K562 (cell line): ENCODE measurements at regions not wholly inside any gene's neighbourhood (a gene's known extent, or its start where the extent isn't known, plus 50 kb on each side); places are given as distances from the start of the nearest gene placed in this dataset.

Experiments used
- ATAC-seq: fragments of 200-7000 bp; cut with Tn5 transposase; 3 replicates; pipeline ENCODE4 v1.9.1; 2020; ENCODE audit warnings: moderate library complexity
- BruUV-seq: library from RNA; stranded (reverse); fragments of 400-500 nt; replicated peaks from 2 replicates; lab custom pipeline; 2021; lab: Mats Ljungman, UMichigan
- CTCF ChIA-PET: fragments of 300-600 bp; formaldehyde crosslinking; extraction: SDS; loops from one replicate; lab custom pipeline; 2021; ENCODE audit warnings: low intra/inter-chr PET ratio; lab: Yijun Ruan, JAX
- POLR2A ChIA-PET: fragments of 300-600, 350-650 bp; sonication (Branson Sonifier 250); formaldehyde crosslinking; extraction: SDS; loops from one replicate; lab custom pipeline; 2021; ENCODE audit warnings: antibody characterized with exemption, inconsistent platforms; lab: Yijun Ruan, JAX
- DNase-seq, 4 experiments: peaks; one replicate each; pipeline versions ENCODE4 v3.0.0 to v3.0.0-alpha.2; 2011 to 2018; ENCODE audit warnings: low spot score in 3 of 4, mixed read lengths in 3 of 4; ENCODE audit errors: extremely low read depth in 1 of 4
- FAIRE-seq: peaks from 2 replicates; lab custom pipeline; 2011; peaks lifted over from hg19 to GRCh38; lab: Jason Lieb, UNC
- H2AFZ ChIP-seq: 2 replicates; pipeline ENCODE4 v1.6.0; 2011; ENCODE audit warnings: low read depth, low read length, control low read depth, inconsistent platforms
- H3K27ac ChIP-seq: fragments of 200-600 bp; 3 replicates; pipeline ENCODE4 v1.8.0; 2011; ENCODE audit warnings: low read depth, mild to moderate bottlenecking, control low read depth, inconsistent platforms, low read length, moderate library complexity, mixed read lengths; ENCODE audit errors: extremely low read depth
- H3K27me3 ChIP-seq, 2 experiments: fragments of 300-600 bp in 1 of 2; 2 replicates in 1 of 2; 3 replicates in 1 of 2; pipeline versions ENCODE4 v1.6.0 to v1.8.0; 2011; ENCODE audit warnings: inconsistent platforms in 2 of 2, low read length in 2 of 2, mild to moderate bottlenecking in 1 of 2, mixed read lengths in 1 of 2, moderate library complexity in 1 of 2; ENCODE audit not compliant: control insufficient read depth in 2 of 2, insufficient read depth in 2 of 2
- H3K36me3 ChIP-seq: fragments of 300-600 bp; 3 replicates; pipeline ENCODE4 v1.8.0; 2011; ENCODE audit warnings: mild to moderate bottlenecking, low read length, inconsistent platforms; ENCODE audit not compliant: control insufficient read depth, insufficient read depth
- H3K4me1 ChIP-seq, 2 experiments: fragments of 200-600 bp in 1 of 2; replicated peaks in 1 of 2; 2 replicates in 1 of 2; 3 replicates in 1 of 2; pipeline versions ENCODE4 v1.5.1 to v1.8.0; 2011; ENCODE audit warnings: inconsistent platforms in 2 of 2, low read length in 2 of 2, mild to moderate bottlenecking in 1 of 2, mixed read lengths in 1 of 2, moderate library complexity in 1 of 2; ENCODE audit not compliant: control insufficient read depth in 2 of 2, insufficient read depth in 2 of 2
- H3K4me2 ChIP-seq: 2 replicates; pipeline ENCODE4 v1.6.1; 2011; ENCODE audit warnings: low read length, control low read depth, inconsistent platforms, mixed read lengths; ENCODE audit not compliant: insufficient read depth
- H3K4me3 ChIP-seq: fragments of 200-600 bp; sonication (generic), shearing (Covaris generic); 2 replicates; pipeline ENCODE4 v1.5.1; 2016; ENCODE audit warnings: control low read depth, inconsistent platforms
- H3K79me2 ChIP-seq: fragments of 200-600 bp; 3 replicates; pipeline ENCODE4 v1.8.0; 2011; ENCODE audit warnings: low read length, inconsistent platforms; ENCODE audit not compliant: control insufficient read depth, insufficient read depth
- H3K9ac ChIP-seq, 2 experiments: 2 replicates each; pipeline versions ENCODE4 v1.6.0 to v1.6.1; 2011; ENCODE audit warnings: low read depth in 2 of 2, low read length in 2 of 2, control low read depth in 1 of 2, inconsistent platforms in 1 of 2, mild to moderate bottlenecking in 1 of 2, mixed read lengths in 1 of 2; ENCODE audit not compliant: insufficient read depth in 1 of 2
- H3K9me1 ChIP-seq: one replicate; pipeline ENCODE4 v1.6.0; 2011; ENCODE audit warnings: inconsistent platforms, mild to moderate bottlenecking, low read length, moderate library complexity; ENCODE audit not compliant: control insufficient read depth, insufficient read depth
- H3K9me3 ChIP-seq: replicated peaks from 2 replicates; pipeline ENCODE4 v1.5.1; 2011; ENCODE audit warnings: low read depth, low read length, inconsistent platforms; ENCODE audit not compliant: control insufficient read depth, insufficient read depth
- H4K20me1 ChIP-seq: replicated peaks from 2 replicates; pipeline ENCODE4 v1.6.1; 2011; ENCODE audit warnings: low read length, inconsistent platforms, mixed read lengths; ENCODE audit not compliant: control insufficient read depth, insufficient read depth
- RHOXF2B ChIP-seq: fragments of 250-450 bp; sonication (Bioruptor Pico); conservative IDR thresholded peaks from 2 replicates; pipeline ENCODE4 v1.5.1; 2021
- ZNF3 ChIP-seq: fragments of 250-450 bp; sonication (Bioruptor Pico); IDR thresholded peaks from 2 replicates; pipeline ENCODE4 v1.5.0; 2021; ENCODE audit warnings: mild to moderate bottlenecking, moderate library complexity
- ZNF589 ChIP-seq: fragments of 200-800 bp; sonication (Bioruptor generic); IDR thresholded peaks from 2 replicates; pipeline ENCODE4 v1.6.1; 2016; ENCODE audit warnings: low read depth, missing genetic modification characterization, missing compliant biosample characterization
- WGBS: fragments of 100-300 bp; shearing (Covaris generic); methylation state at CpG from one replicate; pipeline ENCODE4 v1.1.6; 2016; ENCODE audit warnings: low coverage, mixed read lengths; ENCODE audit not compliant: insufficient coverage; ENCODE audit errors: missing lambda C conversion rate; 5-methylcytosine and 5-hydroxymethylcytosine counted together
- in situ Hi-C: fragments of 300-500 bp; cut with MboI; formaldehyde crosslinking; loops from 4 replicates; pipeline ENCODE4 v1.15.0; 2018; ENCODE audit warnings: inconsistent platforms, mixed read lengths
- intact Hi-C: fragments of 100-400 bp; cut with micrococcal nuclease; formaldehyde crosslinking; loops from 2 replicates; pipeline ENCODE4 v1.14.2; 2022
- TF ChIP-seq, protein P1 (sequence below): fragments of 200-800 bp; sonication (Bioruptor generic); IDR thresholded peaks from 2 replicates; pipeline ENCODE4 v1.6.1; 2017; ENCODE audit warnings: missing genetic modification characterization, missing compliant biosample characterization
- TF ChIP-seq, protein P2 (sequence below): sonication (generic); formaldehyde crosslinking; IDR thresholded peaks from 2 replicates; pipeline ENCODE4 v1.8.0; 2022; ENCODE audit warnings: mild to moderate bottlenecking, missing genetic modification reagents

- no TSS peak for BruUV-seq
- H3K4me3 ChIP-seq, result no peak overlapping the region
- H3K36me3 ChIP-seq, result no peaks in the 10 kb centered on the region
- no peak for FAIRE-seq
- H3K27ac ChIP-seq, result no peak overlapping the region
- ChIA-PET POLR2A (interaction anchor here (1.0 to 2.0 kb wide), 4 partner anchors 9 to 40 kb away, joined by 3 to 10 read pairs (median 3); no protein-coding TSS in a partner anchor), CTCF (no interaction called here)
- peaks cover 3% of the 10 kb centered on the region; the same call in 1 of the 2 replicates for H3K9me3 ChIP-seq
- intact Hi-C loops, result no loop called here
- H3K4me1 ChIP-seq, result peaks cover 0 to 3% of the 10 kb centered on the region in 2 experiments; a peak in 3 of 5 replicates
- no peak for TF ChIP-seq ZNF3 (CRISPR knock-in tag)
- TF ChIP-seq, protein P1, sequence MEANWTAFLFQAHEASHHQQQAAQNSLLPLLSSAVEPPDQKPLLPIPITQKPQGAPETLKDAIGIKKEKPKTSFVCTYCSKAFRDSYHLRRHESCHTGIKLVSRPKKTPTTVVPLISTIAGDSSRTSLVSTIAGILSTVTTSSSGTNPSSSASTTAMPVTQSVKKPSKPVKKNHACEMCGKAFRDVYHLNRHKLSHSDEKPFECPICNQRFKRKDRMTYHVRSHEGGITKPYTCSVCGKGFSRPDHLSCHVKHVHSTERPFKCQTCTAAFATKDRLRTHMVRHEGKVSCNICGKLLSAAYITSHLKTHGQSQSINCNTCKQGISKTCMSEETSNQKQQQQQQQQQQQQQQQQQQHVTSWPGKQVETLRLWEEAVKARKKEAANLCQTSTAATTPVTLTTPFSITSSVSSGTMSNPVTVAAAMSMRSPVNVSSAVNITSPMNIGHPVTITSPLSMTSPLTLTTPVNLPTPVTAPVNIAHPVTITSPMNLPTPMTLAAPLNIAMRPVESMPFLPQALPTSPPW (CRISPR knock-in tag), result no peak
- no peak for TF ChIP-seq RHOXF2B (CRISPR knock-in tag)
- no peak for TF ChIP-seq ZNF589 (CRISPR knock-in tag)
- TF ChIP-seq, protein P2, sequence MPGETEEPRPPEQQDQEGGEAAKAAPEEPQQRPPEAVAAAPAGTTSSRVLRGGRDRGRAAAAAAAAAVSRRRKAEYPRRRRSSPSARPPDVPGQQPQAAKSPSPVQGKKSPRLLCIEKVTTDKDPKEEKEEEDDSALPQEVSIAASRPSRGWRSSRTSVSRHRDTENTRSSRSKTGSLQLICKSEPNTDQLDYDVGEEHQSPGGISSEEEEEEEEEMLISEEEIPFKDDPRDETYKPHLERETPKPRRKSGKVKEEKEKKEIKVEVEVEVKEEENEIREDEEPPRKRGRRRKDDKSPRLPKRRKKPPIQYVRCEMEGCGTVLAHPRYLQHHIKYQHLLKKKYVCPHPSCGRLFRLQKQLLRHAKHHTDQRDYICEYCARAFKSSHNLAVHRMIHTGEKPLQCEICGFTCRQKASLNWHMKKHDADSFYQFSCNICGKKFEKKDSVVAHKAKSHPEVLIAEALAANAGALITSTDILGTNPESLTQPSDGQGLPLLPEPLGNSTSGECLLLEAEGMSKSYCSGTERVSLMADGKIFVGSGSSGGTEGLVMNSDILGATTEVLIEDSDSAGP (CRISPR knock-in tag), result no peak
- no peaks in the 10 kb centered on the region for H3K79me2 ChIP-seq
- no peak for DNase-seq
- ATAC-seq, result no peak
- H2AFZ ChIP-seq, result peak overlapping the region; percentile 10
- in situ Hi-C loops, result no loop called here
- no peaks in the 10 kb centered on the region for H4K20me1 ChIP-seq
- H3K9me1 ChIP-seq, result no peaks in the 10 kb centered on the region
- no peak overlapping the region for H3K9ac ChIP-seq
- no peak overlapping the region for H3K4me2 ChIP-seq
- peaks cover 3 to 8% of the 10 kb centered on the region in 2 experiments; a peak in 2 of 5 replicates for H3K27me3 ChIP-seq
- WGBS, result 51% methylated on average over 10 of the region's 10 CpGs
Measured at GRCh38 chr7:131122394-131122793, 205.3 kb upstream of the MKLN1 start.
